ENCODE measurements at regions not wholly inside any gene's neighbourhood (a gene's known extent, or its start where the extent isn't known, plus 50 kb on each side); places are given as distances from the start of the nearest gene placed in this dataset.
A peak's percentile ranks its signal among the peaks of the same experiment; 100 is the strongest.

DNA sequence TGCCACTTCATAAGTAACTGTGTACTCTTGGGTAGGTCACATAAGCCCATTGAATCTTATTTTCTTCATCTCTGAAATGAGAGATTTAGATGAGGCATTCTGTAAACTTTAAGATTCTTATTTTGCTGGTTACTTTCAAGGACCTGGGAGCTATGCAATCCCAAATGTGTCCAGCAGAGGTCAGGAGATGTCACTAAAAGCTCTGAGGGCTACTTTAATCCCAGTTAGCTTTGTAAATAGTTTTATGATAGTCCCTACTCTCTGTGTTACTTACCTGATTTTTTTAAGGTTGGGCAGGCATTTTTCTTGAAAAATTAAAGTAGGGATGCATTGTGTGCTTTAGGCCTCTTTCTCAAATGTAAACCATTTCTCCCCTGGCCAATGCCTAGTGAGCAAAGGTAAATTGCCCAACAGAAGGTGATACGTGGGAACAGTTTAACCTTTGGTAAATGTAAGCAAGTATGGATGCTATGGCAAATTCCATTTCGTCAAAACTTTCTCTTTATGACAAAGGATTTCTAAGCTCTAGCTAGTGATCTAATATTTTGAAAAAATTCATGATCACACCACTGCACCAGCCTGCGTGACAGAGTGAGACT is 57.1 kb upstream of the WSB1 start:
- no peak for DNase-seq (ENCODE audit: insufficient read length)
- TF ChIP-seq TAF1 (IDR thresholded peaks at IDR 0.05; ENCODE audit: borderline replicate concordance, low read depth, low read length) (no peak), POLR2A (IDR thresholded peaks at IDR 0.05; ENCODE audit: low read depth, low read length) (no peak), POLR2AphosphoS5 (IDR thresholded peaks at IDR 0.05; ENCODE audit: low read depth, low read length) (no peak)
- peak; percentile 76 for FAIRE-seq

DNA sequence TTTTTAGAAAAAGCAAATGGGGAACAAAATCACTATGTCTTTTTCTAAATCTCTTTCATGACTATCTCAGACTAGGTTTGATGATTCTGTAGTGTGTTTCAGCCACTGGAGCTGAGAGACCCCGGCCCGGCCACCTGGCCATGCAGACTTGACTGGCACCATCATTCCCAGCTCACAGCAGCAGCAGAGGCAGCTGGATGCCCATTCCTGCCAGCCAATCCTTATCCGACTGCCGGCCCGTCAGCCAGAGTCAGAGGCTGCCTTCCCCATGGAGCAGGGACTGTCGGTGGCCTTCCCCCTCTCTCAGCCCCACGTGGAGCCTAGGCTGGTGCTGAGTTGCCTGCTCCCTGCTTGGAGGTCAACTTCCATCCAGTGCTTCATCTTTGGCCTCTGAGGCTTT is 56.0 kb upstream of the WSB1 start:
- TF ChIP-seq TAF1 (IDR thresholded peaks at IDR 0.05; ENCODE audit: borderline replicate concordance, low read depth, low read length) = no peak
- TF ChIP-seq POLR2AphosphoS5 (IDR thresholded peaks at IDR 0.05; ENCODE audit: low read depth, low read length) = no peak
- TF ChIP-seq POLR2A (IDR thresholded peaks at IDR 0.05; ENCODE audit: low read depth, low read length) = no peak
- FAIRE-seq (no peak), DNase-seq (ENCODE audit: insufficient read length) (no peak)

DNA sequence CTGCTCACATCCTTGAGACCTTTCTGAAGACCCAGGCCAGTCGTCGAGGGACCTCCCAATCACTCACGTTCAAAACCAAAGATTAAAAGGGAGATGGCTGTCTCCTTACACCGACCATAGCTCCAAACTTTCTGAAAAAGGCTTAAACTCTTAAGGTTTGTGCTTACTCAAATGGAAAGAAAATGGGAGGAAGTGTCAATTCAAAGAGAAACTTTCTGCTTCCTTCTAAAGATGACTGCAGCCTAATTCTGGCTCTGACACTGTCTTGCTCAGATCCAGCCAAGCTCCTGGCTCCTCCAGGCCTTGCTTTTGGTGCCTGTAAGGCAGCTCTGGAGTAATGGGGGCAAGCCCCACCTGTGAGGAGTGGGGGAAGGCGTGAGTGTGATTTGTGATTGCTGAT is 54.9 kb upstream of the WSB1 start:
- peak; percentile 93 for FAIRE-seq

DNA sequence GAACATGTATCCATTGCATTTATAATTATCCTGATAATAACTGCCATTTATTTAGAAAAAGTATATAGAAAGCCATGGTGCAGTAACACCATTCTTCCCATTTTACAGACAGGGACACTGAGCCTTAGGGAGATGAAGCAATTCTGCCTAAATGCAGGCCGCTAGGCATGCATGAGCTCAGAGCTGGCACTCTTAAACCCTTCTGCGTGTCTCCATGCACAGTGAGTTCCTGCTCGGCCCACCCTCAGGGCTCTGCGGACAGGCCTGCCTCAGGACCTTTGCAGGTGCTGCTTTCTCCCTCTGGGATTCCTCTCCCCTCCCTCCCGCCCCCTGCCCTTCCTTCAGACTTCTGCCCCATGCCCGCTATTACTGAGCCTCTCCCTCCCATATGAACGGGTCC is 54.3 kb upstream of the WSB1 start:
- no peak for TF ChIP-seq TAF1 (IDR thresholded peaks at IDR 0.05; ENCODE audit: borderline replicate concordance, low read depth, low read length)
- TF ChIP-seq POLR2A (IDR thresholded peaks at IDR 0.05; ENCODE audit: low read depth, low read length) = no peak
- TF ChIP-seq POLR2AphosphoS5 (IDR thresholded peaks at IDR 0.05; ENCODE audit: low read depth, low read length) = no peak
- no peak for FAIRE-seq

More for the DNA sequence above, 54.9 kb upstream of the WSB1 start:
- TF ChIP-seq TAF1 (IDR thresholded peaks at IDR 0.05; ENCODE audit: borderline replicate concordance, low read depth, low read length) (no peak), POLR2A (IDR thresholded peaks at IDR 0.05; ENCODE audit: low read depth, low read length) (no peak), POLR2AphosphoS5 (IDR thresholded peaks at IDR 0.05; ENCODE audit: low read depth, low read length) (no peak)
- peak; percentile 44 for DNase-seq (ENCODE audit: insufficient read length)

DNA sequence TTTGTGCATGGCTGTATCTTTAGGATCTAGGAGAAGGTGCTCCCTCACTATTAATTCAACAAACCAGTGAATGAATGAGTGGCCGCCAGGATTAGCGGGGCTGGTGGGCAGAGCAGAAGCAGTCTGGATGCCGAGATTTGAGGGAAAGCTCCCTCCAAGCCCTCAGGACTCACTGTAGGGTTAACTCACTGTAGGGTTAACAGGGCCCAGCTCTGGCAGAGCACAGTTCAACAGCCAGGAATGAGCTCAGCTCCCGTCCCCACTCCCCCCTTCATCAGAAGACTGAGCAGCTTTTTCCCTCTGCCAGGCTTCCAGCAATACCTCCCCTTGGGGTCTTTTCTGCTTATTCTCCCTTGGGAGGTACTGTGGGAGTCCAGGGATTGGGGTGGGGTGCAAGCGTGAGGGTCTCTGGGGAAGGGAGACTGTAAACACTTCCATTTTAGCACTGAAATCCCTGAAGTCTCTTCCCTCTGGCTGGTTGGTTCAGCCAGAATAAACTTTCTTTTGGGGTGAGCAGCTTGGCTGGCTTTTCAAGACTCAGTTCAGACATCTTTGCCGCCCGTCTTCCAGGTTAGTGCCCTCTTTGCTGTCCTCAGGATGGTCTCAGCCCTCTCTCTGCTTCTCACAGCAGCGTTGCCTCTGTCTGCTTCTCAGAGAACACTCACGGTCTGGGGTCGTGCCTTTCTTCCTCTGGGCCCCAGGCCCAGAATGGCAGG is 53.7 kb upstream of the WSB1 start:
- DNase-seq (ENCODE audit: insufficient read length) (no peak), FAIRE-seq (no peak)
- no peak for TF ChIP-seq TAF1 (IDR thresholded peaks at IDR 0.05; ENCODE audit: borderline replicate concordance, low read depth, low read length)
- no peak for TF ChIP-seq POLR2A (IDR thresholded peaks at IDR 0.05; ENCODE audit: low read depth, low read length)
- no peak for TF ChIP-seq POLR2AphosphoS5 (IDR thresholded peaks at IDR 0.05; ENCODE audit: low read depth, low read length)

More for the DNA sequence above, 54.3 kb upstream of the WSB1 start:
- no peak for DNase-seq (ENCODE audit: insufficient read length)

DNA sequence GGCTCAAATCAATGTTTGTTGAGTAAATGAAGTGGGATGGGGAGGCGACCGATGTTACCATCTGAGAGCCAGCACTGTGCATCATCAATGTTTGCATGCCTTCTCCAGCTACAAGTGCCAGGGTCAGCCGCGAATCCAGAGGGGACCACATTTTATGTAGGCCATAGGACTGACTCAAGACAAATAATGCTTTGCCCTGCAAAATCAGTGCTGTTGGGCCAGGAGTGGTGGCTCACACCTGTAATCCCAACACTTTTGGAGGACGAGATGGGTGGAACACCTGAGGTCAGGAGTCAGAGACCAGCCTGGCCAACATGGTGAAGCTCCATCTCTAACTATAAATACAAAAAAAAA is 53.1 kb upstream of the WSB1 start:
- no peak for FAIRE-seq
- TF ChIP-seq TAF1 (IDR thresholded peaks at IDR 0.05; ENCODE audit: borderline replicate concordance, low read depth, low read length) = no peak
- TF ChIP-seq POLR2AphosphoS5 (IDR thresholded peaks at IDR 0.05; ENCODE audit: low read depth, low read length) = no peak
- no peak for TF ChIP-seq POLR2A (IDR thresholded peaks at IDR 0.05; ENCODE audit: low read depth, low read length)
- no peak for DNase-seq (ENCODE audit: insufficient read length)

DNA sequence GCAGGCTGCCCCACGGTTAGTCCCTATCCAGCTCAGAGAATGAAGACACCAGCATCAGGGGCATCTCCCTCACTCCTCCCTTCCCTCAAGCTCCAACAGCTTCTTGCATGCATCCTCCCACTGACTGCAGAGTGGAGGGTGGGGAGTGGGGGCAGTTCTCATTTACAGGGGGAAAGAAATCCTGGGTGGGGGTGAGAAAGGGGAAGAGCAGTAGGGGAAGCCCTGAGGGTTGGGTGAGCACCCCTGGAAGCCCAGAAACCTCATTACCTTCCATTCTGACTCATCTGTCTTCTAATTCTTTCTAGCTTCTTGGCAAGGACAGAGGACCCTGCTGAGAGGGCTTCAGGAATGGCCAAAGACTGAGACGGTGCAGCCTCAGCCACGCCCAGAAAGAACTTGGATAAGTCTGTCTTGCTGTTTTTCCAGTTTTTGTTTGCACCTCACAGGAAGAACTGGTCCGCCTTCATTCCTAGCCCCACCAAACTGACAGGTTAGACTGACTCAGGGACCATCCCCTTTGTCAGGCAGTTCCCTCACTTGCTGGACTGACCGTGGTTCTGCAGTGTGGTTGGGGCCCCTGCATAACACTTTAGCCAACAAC is 52.5 kb upstream of the WSB1 start:
- peak; percentile 61 for FAIRE-seq
- TF ChIP-seq POLR2A (IDR thresholded peaks at IDR 0.05; ENCODE audit: low read depth, low read length) (no peak), POLR2AphosphoS5 (IDR thresholded peaks at IDR 0.05; ENCODE audit: low read depth, low read length) (no peak), TAF1 (IDR thresholded peaks at IDR 0.05; ENCODE audit: borderline replicate concordance, low read depth, low read length) (no peak)
- no peak for DNase-seq (ENCODE audit: insufficient read length)

DNA sequence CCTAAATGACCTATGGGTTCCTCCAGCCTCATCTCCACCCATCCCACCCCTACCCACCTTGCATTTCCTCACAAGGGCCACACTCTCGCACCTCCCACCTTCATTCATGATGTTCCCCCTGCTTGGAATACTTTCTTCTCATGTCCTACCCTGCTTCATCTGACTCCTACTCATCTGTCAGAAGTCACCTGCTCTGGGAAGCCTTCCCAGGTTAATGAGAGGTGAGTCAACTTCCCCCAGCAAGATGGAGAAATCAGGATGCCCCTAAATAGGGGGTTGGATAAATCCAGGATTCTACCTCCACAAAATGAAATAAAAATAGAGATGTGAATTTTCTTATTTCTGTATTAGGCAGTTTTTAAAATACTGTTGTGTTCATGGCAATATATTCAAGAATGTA is 51.0 kb upstream of the WSB1 start:
- DNase-seq (ENCODE audit: insufficient read length) = no peak
- TF ChIP-seq POLR2A (IDR thresholded peaks at IDR 0.05; ENCODE audit: low read depth, low read length) = no peak
- TF ChIP-seq POLR2AphosphoS5 (IDR thresholded peaks at IDR 0.05; ENCODE audit: low read depth, low read length) = no peak
- TF ChIP-seq TAF1 (IDR thresholded peaks at IDR 0.05; ENCODE audit: borderline replicate concordance, low read depth, low read length) = no peak
- no peak for FAIRE-seq

DNA sequence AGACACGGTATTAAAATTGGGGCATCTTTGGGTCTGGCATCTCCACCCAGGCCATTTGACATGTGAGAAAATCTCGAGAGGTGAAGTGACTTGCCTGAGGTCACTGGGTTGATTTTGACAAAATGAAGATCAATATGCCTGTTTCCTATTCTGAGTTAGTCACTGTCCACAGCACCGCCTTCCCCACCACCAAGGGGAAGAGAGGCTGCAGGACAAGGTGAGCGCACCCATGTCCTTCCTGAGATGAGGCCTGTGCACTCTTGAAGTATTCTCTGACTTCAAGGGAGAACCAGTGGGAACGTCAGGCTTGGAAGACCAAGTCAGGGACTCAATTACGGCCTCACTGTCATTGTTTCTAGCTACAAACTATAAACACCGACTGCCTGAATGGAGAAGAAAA is 49.9 kb upstream of the WSB1 start:
- FAIRE-seq (no peak), DNase-seq (ENCODE audit: insufficient read length) (no peak)
- TF ChIP-seq TAF1 (IDR thresholded peaks at IDR 0.05; ENCODE audit: borderline replicate concordance, low read depth, low read length) (no peak), POLR2A (IDR thresholded peaks at IDR 0.05; ENCODE audit: low read depth, low read length) (no peak), POLR2AphosphoS5 (IDR thresholded peaks at IDR 0.05; ENCODE audit: low read depth, low read length) (no peak)
